A549 (cell line): ENCODE measurements at regions not wholly inside any gene's neighbourhood (a gene's known extent, or its start where the extent isn't known, plus 50 kb on each side); places are given as distances from the start of the nearest gene placed in this dataset.
"Not testable (repeated sequence)": the region's sequence is repeated elsewhere in the genome, so short reads cannot be mapped to it uniquely, and the experiment has no call there.

Experiments used
- ATAC-seq, 2 experiments: fragments of 200-7000 bp in 1 of 2; fragments of >200 bp in 1 of 2; cut with Nextera tagmentation in 1 of 2; cut with Tn5 transposase in 1 of 2; 3 replicates each; pipeline versions ENCODE4 v1.8.0 to v1.9.1; 2018 to 2020; ENCODE audit warnings: mild to moderate bottlenecking in 1 of 2, moderate library complexity in 1 of 2
- CTCF ChIA-PET: fragments of 300-600 bp; sonication (Branson Sonifier 250); formaldehyde crosslinking; extraction: SDS; loops from one replicate; lab custom pipeline; 2021; ENCODE audit warnings: antibody characterized with exemption, inconsistent platforms; lab: Yijun Ruan, JAX
- POLR2A ChIA-PET: fragments of 350-600 bp; formaldehyde crosslinking; extraction: SDS; loops from one replicate; lab custom pipeline; 2021; ENCODE audit warnings: antibody characterized with exemption, inconsistent platforms; lab: Yijun Ruan, JAX
- DNase-seq, 2 experiments: peaks; one replicate each; pipeline versions ENCODE4 v3.0.0 to v3.0.0-alpha.2; 2011 to 2016; ENCODE audit warnings: low read depth in 1 of 2, low spot score in 1 of 2
- FAIRE-seq: peaks from 2 replicates; lab custom pipeline; 2011; peaks lifted over from hg19 to GRCh38; lab: Jason Lieb, UNC
- H3K27ac ChIP-seq, 2 experiments: fragments of >200 bp; sonication (Bioruptor Twin); formaldehyde crosslinking; 3 replicates each; pipeline ENCODE4 v1.5.1; 2016 to 2017
- H3K4me1 ChIP-seq: fragments of >200 bp; sonication (Bioruptor Twin); formaldehyde crosslinking; 3 replicates; pipeline ENCODE4 v1.6.1; 2016
- H3K4me2 ChIP-seq: fragments of >200 bp; sonication (Bioruptor Twin); formaldehyde crosslinking; 3 replicates; pipeline ENCODE4 v1.6.1; 2016
- H3K4me3 ChIP-seq: fragments of >200 bp; sonication (Bioruptor Twin); formaldehyde crosslinking; 3 replicates; pipeline ENCODE4 v1.5.1; 2016
- H3K9me3 ChIP-seq: fragments of >200 bp; sonication (Bioruptor Twin); formaldehyde crosslinking; 3 replicates; pipeline ENCODE4 v1.6.1; 2016
- BCL3 ChIP-seq: fragments of >200 bp; sonication (Bioruptor Twin); formaldehyde crosslinking; IDR thresholded peaks from 3 replicates; pipeline ENCODE4 v1.6.1; 2016
- CBX2 ChIP-seq: fragments of 200-600 bp; sonication (generic); IDR thresholded peaks from 2 replicates; pipeline ENCODE4 v1.6.1; 2016; ENCODE audit warnings: low read depth, mild to moderate bottlenecking, borderline replicate concordance
- CEBPB ChIP-seq, 2 experiments: fragments of >200 bp in 1 of 2; sonication (Bioruptor Twin) in 1 of 2; formaldehyde crosslinking in 1 of 2; IDR thresholded peaks; 2 replicates each; pipeline ENCODE4 v1.6.1; 2012 to 2016
- CHD4 ChIP-seq: fragments of 200-600 bp; sonication (generic); IDR thresholded peaks from 2 replicates; pipeline ENCODE4 v1.6.1; 2016; ENCODE audit warnings: antibody characterized with exemption, mild to moderate bottlenecking, borderline replicate concordance
- CTCF ChIP-seq: fragments of >200 bp; sonication (Bioruptor Twin); formaldehyde crosslinking; IDR thresholded peaks from 3 replicates; pipeline ENCODE4 v1.5.1; 2016
- GATA3 ChIP-seq: IDR thresholded peaks from 2 replicates; pipeline ENCODE4 v1.6.1; 2012; ENCODE audit warnings: borderline replicate concordance
- HOXA7 ChIP-seq: fragments of 250-450 bp; sonication (Bioruptor Pico); IDR thresholded peaks from 2 replicates; pipeline ENCODE4 v1.5.0; 2020; ENCODE audit warnings: mild to moderate bottlenecking, moderate library complexity
- HOXB13 ChIP-seq: fragments of 250-450 bp; sonication (Bioruptor Pico); IDR thresholded peaks from 2 replicates; pipeline ENCODE4 v1.5.0; 2020; ENCODE audit warnings: low read depth, mild to moderate bottlenecking, moderate library complexity
- HOXB5 ChIP-seq: fragments of 250-450 bp; sonication (Bioruptor Pico); IDR thresholded peaks from 2 replicates; pipeline ENCODE4 v1.5.0; 2020; ENCODE audit warnings: mild to moderate bottlenecking, moderate library complexity
- MAFK ChIP-seq: fragments of 450-650 bp; IDR thresholded peaks from 2 replicates; pipeline ENCODE4 v1.6.1; 2014; ENCODE audit not compliant: partially characterized antibody
- MAZ ChIP-seq: fragments of 150-350 bp; IDR thresholded peaks from 2 replicates; pipeline ENCODE4 v1.6.1; 2014; ENCODE audit warnings: antibody characterized with exemption, low read depth, low read length, borderline replicate concordance
- NPAS2 ChIP-seq: fragments of 250-450 bp; sonication (Bioruptor Pico); IDR thresholded peaks from 2 replicates; pipeline ENCODE4 v1.8.0; 2022; ENCODE audit warnings: mild to moderate bottlenecking, moderate library complexity, borderline replicate concordance
- RAD21 ChIP-seq, 2 experiments: fragments of >200 bp in 1 of 2; sonication (Bioruptor Twin) in 1 of 2; formaldehyde crosslinking in 1 of 2; IDR thresholded peaks in 1 of 2; conservative IDR thresholded peaks in 1 of 2; 2 replicates in 1 of 2; 3 replicates in 1 of 2; pipeline ENCODE4 v1.6.1; 2012 to 2018; ENCODE audit warnings: inconsistent platforms in 1 of 2
- REST ChIP-seq: fragments of 200-600 bp; sonication (generic); IDR thresholded peaks from 2 replicates; pipeline ENCODE4 v1.6.1; 2016; ENCODE audit warnings: antibody characterized with exemption, mild to moderate bottlenecking, moderate library complexity
- ZC3H11A ChIP-seq: fragments of 450-650 bp; IDR thresholded peaks from 2 replicates; pipeline ENCODE4 v1.6.1; 2014; ENCODE audit warnings: antibody characterized with exemption, mild to moderate bottlenecking
- WGBS: methylation state at CpG from one replicate; pipeline ENCODE4 v1.1.6; 2017; ENCODE audit errors: missing lambda C conversion rate; 5-methylcytosine and 5-hydroxymethylcytosine counted together

- FAIRE-seq, result no peak
- no peak for TF ChIP-seq MAFK
- no peak for TF ChIP-seq CHD4
- no peak for TF ChIP-seq MAZ
- TF ChIP-seq NPAS2, result no peak
- TF ChIP-seq CTCF, result no peak
- H3K9me3 ChIP-seq, result no peaks in the 10 kb centered on the region
- H3K4me2 ChIP-seq, result no peak overlapping the region
- no peak for ATAC-seq
- no peak overlapping the region for H3K27ac ChIP-seq
- no peaks in the 10 kb centered on the region for H3K4me1 ChIP-seq
- POLR2A ChIA-PET, result no interaction called here
- CTCF ChIA-PET, result no interaction called here
- WGBS, result 78% methylated on average over 3 of the region's 3 CpGs
- no peak for DNase-seq
- no peak overlapping the region for H3K4me3 ChIP-seq
These were observed 157.5 kb downstream of the ENC1 start for GRCh38 chr5:74482990-74483389.

GRCh38 chr5:74482523-74482922, 158.0 kb downstream of the ENC1 start:
- WGBS, result 72% methylated on average over 6 of the region's 6 CpGs
- ChIA-PET CTCF (interaction anchor here (1.0 to 1.1 kb wide), 2 partner anchors 10 to 158 kb away, joined by 3 to 5 read pairs; partner anchors contain the start of gene ENC1), POLR2A (no interaction called here)
- no peak for TF ChIP-seq HOXB13 (CRISPR knock-in tag)
- no peak for TF ChIP-seq CEBPB (IDR thresholded peaks at IDR 0.05)
- TF ChIP-seq CBX2, result no peak
- no peak for TF ChIP-seq HOXB5 (CRISPR knock-in tag)
- no peak for TF ChIP-seq CTCF
- no peak for TF ChIP-seq REST
- TF ChIP-seq ZC3H11A, result no peak
- TF ChIP-seq HOXA7 (CRISPR knock-in tag), result no peak
- no peak for TF ChIP-seq RAD21 (conservative IDR thresholded peaks at IDR 0.05 in 1 of 2, IDR thresholded peaks at IDR 0.05 in 1 of 2)
- TF ChIP-seq GATA3, result no peak
- no peak for TF ChIP-seq BCL3
- Histone ChIP-seq H3K4me1 (no peaks in the 10 kb centered on the region), H3K4me3 (no peak overlapping the region), H3K9me3 (no peaks in the 10 kb centered on the region), H3K4me2 (no peak overlapping the region), H3K27ac (no peak overlapping the region)
- FAIRE-seq, result no peak
- no peak for ATAC-seq
- no peak for DNase-seq

- H3K4me2 ChIP-seq, H3K27ac ChIP-seq, ATAC-seq, H3K9me3 ChIP-seq, POLR2A ChIA-PET, FAIRE-seq, H3K4me1 ChIP-seq, H3K4me3 ChIP-seq: not testable (repeated sequence)
- CTCF ChIA-PET, result interaction anchor here (1.0 to 1.1 kb wide), 2 partner anchors 8 to 159 kb away, joined by 3 to 5 read pairs; partner anchors contain the start of gene ENC1
- WGBS, result 53% methylated on average over 2 of the region's 2 CpGs
- peak in 1 of 2 experiments; percentile 12 for DNase-seq
These were observed 159.2 kb downstream of the ENC1 start for GRCh38 chr5:74481357-74481756.
